Adrenal gland (tissue), 5 donors: ENCODE measurements at regions not wholly inside any gene's neighbourhood (a gene's known extent, or its start where the extent isn't known, plus 50 kb on each side); places are given as distances from the start of the nearest gene placed in this dataset.

ENCODE experiments used
- CTCF ChIP-seq, 6 experiments: fragments of 450-650 bp in 4 of 6; fragments of 200-600 bp in 2 of 6; sonication (generic) in 1 of 6; IDR thresholded peaks; 1 replicate in 5 of 6; 2 replicates in 1 of 6; pipeline versions ENCODE4 v1.5.1 to v1.8.0; 2016 to 2021; ENCODE audit warnings: antibody characterized with exemption in 6 of 6, mild to moderate bottlenecking in 2 of 6, moderate library complexity in 1 of 6
- POLR2A ChIP-seq, 2 donors: fragments of 450-650 bp; IDR thresholded peaks; one replicate each; pipeline ENCODE4 v1.6.1; 2017; ENCODE audit warnings: antibody characterized with exemption in 2 of 2, mild to moderate bottlenecking in 2 of 2, moderate library complexity in 1 of 2
- donor health status: DM: no; HTN: no; CAD: no.

- TF ChIP-seq CTCF (IDR thresholded peaks at IDR 0.05) (no peak), POLR2A (IDR thresholded peaks at IDR 0.05) (no peak)
Measured at GRCh38 chr1:187471555-187471954, 642.8 kb downstream of the PLA2G4A start.
